ENCODE measurements at regions not wholly inside any gene's neighbourhood (a gene's known extent, or its start where the extent isn't known, plus 50 kb on each side); places are given as distances from the start of the nearest gene placed in this dataset.

GRCh38 chr22:26860301-26860700, 202.9 kb downstream of the MIAT start:
- TF ChIP-seq REST (IDR thresholded peaks at IDR 0.05; ENCODE audit: insufficient read depth in 1 of 2, low read depth in 2 of 2, low read length in 2 of 2) (no peak), TAF1 (IDR thresholded peaks at IDR 0.05; ENCODE audit: borderline replicate concordance, insufficient read depth, low read length) (no peak), SIN3A (IDR thresholded peaks at IDR 0.05; ENCODE audit: borderline replicate concordance, insufficient read depth, low read length) (no peak), FOXP2 (optimal IDR thresholded peaks at IDR 0.05; ENCODE audit: borderline replicate concordance, extremely low read depth, extremely low read length, insufficient read depth) (no peak)

- TF ChIP-seq POLR2AphosphoS5 (IDR thresholded peaks at IDR 0.05; ENCODE audit: low read depth, low read length): no peak
- TF ChIP-seq SIN3A (IDR thresholded peaks at IDR 0.05; ENCODE audit: borderline replicate concordance, insufficient read depth, low read length): no peak
- TF ChIP-seq REST (IDR thresholded peaks at IDR 0.05; ENCODE audit: insufficient read depth in 1 of 2, low read depth in 2 of 2, low read length in 2 of 2): no peak
- no peak for TF ChIP-seq FOXP2 (optimal IDR thresholded peaks at IDR 0.05; ENCODE audit: borderline replicate concordance, extremely low read depth, extremely low read length, insufficient read depth)
- TF ChIP-seq TAF1 (IDR thresholded peaks at IDR 0.05; ENCODE audit: borderline replicate concordance, insufficient read depth, low read length): no peak
These were observed 207.6 kb downstream of the MIAT start for GRCh38 chr22:26865021-26865420.

GRCh38 chr22:26883393-26883792, 226.0 kb downstream of the MIAT start:
- TF ChIP-seq POLR2AphosphoS5 (IDR thresholded peaks at IDR 0.05; ENCODE audit: low read depth, low read length) (no peak), SIN3A (IDR thresholded peaks at IDR 0.05; ENCODE audit: borderline replicate concordance, insufficient read depth, low read length) (no peak), FOXP2 (optimal IDR thresholded peaks at IDR 0.05; ENCODE audit: borderline replicate concordance, extremely low read depth, extremely low read length, insufficient read depth) (no peak), REST (IDR thresholded peaks at IDR 0.05; ENCODE audit: insufficient read depth in 1 of 2, low read depth in 2 of 2, low read length in 2 of 2) (no peak), TAF1 (IDR thresholded peaks at IDR 0.05; ENCODE audit: borderline replicate concordance, insufficient read depth, low read length) (no peak)

- TF ChIP-seq FOXP2 (optimal IDR thresholded peaks at IDR 0.05; ENCODE audit: borderline replicate concordance, extremely low read depth, extremely low read length, insufficient read depth) (no peak), TAF1 (IDR thresholded peaks at IDR 0.05; ENCODE audit: borderline replicate concordance, insufficient read depth, low read length) (no peak), POLR2AphosphoS5 (IDR thresholded peaks at IDR 0.05; ENCODE audit: low read depth, low read length) (no peak), SIN3A (IDR thresholded peaks at IDR 0.05; ENCODE audit: borderline replicate concordance, insufficient read depth, low read length) (no peak), REST (IDR thresholded peaks at IDR 0.05; ENCODE audit: insufficient read depth in 1 of 2, low read depth in 2 of 2, low read length in 2 of 2) (no peak)
These were observed 227.5 kb downstream of the MIAT start for GRCh38 chr22:26884921-26885320.

All from PFSK-1 (cell line).